Thoracic aorta (tissue), 2 donors: ENCODE measurements at regions not wholly inside any gene's neighbourhood (a gene's known extent, or its start where the extent isn't known, plus 50 kb on each side); places are given as distances from the start of the nearest gene placed in this dataset.
"Not testable (repeated sequence)": the region's sequence is repeated elsewhere in the genome, so short reads cannot be mapped to it uniquely, and the experiment has no call there.

Experiments used
- ATAC-seq: fragments of 150-250 bp; one replicate; pipeline ENCODE4 v1.8.0; 2017; ENCODE audit warnings: low read depth; ENCODE audit not compliant: insufficient number of reproducible peaks, low FRiP score
- DNase-seq: peaks from one replicate; pipeline ENCODE4 v3.0.0-alpha.2; 2020; ENCODE audit warnings: low spot score
- H3K27ac ChIP-seq, 2 donors: fragments of 200-600 bp; sonication (generic); 1 replicate in 1 of 2; 2 replicates in 1 of 2; pipeline ENCODE4 v1.5.1; 2016; ENCODE audit warnings: mild to moderate bottlenecking in 2 of 2, moderate library complexity in 2 of 2
- H3K27me3 ChIP-seq: fragments of 200-600 bp; sonication (generic); replicated peaks from 2 replicates; pipeline ENCODE4 v1.6.0; 2016; ENCODE audit warnings: mild to moderate bottlenecking; ENCODE audit not compliant: insufficient read depth
- H3K36me3 ChIP-seq: fragments of 200-600 bp; sonication (generic); one replicate; pipeline ENCODE4 v1.5.1; 2016
- H3K4me1 ChIP-seq, 2 donors: fragments of 200-600 bp; sonication (generic); 1 replicate in 1 of 2; 2 replicates in 1 of 2; pipeline versions ENCODE4 v1.5.1 to v1.6.0; 2016; ENCODE audit warnings: low read depth in 2 of 2, mild to moderate bottlenecking in 1 of 2; ENCODE audit not compliant: control insufficient read depth in 1 of 2
- H3K4me3 ChIP-seq: fragments of 200-600 bp; sonication (generic); 2 replicates; pipeline ENCODE4 v1.5.1; 2016; ENCODE audit warnings: mild to moderate bottlenecking
- H3K9me3 ChIP-seq: fragments of 200-600 bp; sonication (generic); 2 replicates; pipeline ENCODE4 v1.5.1; 2016
- CTCF ChIP-seq: fragments of 200-600 bp; sonication (generic); IDR thresholded peaks from one replicate; pipeline ENCODE4 v1.5.1; 2019; ENCODE audit warnings: antibody characterized with exemption

DNA sequence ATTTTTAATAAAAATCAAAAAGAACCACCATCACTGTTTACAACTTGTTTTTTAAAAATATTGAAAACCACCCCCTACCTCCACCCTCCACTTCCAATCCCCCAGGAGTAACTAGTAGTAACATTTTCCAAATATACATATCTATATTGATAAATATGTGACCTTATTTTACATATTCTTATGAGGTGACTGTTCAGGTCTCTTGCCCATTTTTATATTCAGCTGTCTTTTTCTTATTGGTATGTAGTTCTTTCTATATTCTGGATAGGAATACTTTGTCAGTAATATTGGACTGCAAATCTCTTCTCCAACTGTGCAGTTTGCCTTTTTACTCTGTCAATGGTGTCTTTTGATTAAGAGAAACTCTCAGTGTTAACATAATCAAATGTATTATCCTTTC lies 59.0 kb upstream of the EIF5 start:
- H3K36me3 ChIP-seq: no peaks in the 10 kb centered on the region
- DNase-seq (no peak), ATAC-seq (no peak)
- H3K4me3 ChIP-seq: no peak overlapping the region
- no peaks in the 10 kb centered on the region for H3K9me3 ChIP-seq
- TF ChIP-seq CTCF: no peak
- H3K27me3 ChIP-seq: peaks cover 8% of the 10 kb centered on the region
- H3K4me1 ChIP-seq: peaks cover 0 to 23% of the 10 kb centered on the region in 2 donors
- H3K27ac ChIP-seq: no peak overlapping the region

DNA sequence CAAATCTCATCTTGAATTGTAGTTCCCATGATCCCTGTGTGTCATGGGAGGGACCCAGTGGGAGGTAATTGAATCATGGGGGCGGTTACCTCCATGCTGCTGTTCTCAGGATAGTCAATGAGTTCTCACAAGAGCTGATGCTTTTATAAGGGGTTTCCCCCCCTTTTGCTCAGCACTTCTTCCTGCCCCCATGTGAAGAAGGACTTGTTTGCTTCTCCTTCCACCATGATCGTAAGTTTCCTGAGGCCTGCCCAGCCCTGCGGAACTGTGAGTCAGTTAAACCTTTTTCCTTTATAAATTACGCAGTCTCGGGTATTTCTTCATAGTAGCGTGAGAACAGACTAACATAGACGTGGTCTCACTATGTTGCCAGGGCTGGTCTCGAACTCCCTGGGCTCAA lies 56.1 kb upstream of the EIF5 start:
- TF ChIP-seq CTCF: no peak
- Histone ChIP-seq H3K27ac (no peak overlapping the region), H3K4me1 (peaks cover 0 to 23% of the 10 kb centered on the region in 2 donors), H3K36me3 (no peaks in the 10 kb centered on the region), H3K9me3 (no peaks in the 10 kb centered on the region), H3K4me3 (no peak overlapping the region), H3K27me3 (peaks cover 8% of the 10 kb centered on the region)
- ATAC-seq (no peak), DNase-seq (no peak)

DNA sequence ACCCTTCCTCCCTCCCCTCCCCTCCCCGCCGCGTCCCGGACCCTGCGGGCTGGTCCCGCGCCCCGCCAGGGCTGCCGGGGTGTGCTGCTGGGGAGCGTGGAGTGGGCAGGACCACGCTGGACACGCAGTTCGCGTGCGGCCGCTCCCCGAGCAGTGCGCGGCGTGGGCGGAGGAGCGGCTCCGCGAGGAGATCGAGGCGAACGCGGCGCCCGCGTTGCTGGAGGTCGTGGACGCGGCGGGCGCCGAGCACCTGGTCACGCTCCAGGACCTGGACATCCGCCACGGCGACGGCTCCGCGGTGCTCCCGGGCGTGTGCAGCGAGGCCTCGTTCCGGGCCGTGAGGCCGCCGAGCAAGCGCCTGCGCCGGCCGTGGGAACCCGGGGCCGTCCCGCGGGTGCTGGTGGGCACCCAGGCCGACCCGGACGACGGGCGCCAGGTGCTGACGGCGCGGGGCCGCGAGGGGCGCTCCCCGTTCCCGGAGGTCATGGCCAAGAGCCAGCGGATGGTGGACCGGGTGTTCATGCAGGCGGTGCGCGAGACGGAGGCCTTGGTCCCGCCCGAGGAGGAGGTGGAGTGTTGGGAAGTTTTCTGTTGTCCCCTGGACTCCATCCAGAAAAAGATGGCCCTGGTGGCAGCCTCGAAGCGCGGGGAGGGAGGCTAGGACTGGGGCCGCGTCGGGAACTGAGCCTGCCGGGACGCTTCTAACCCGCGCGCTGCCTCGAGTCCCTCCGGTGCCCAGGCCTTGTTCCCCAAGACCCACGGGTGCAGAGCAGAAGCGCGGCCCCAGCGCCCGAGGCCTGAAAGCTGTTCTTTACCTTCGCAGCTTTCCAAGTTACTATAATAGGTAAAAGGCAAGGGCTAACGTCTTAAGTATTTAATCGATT lies 54.7 kb upstream of the EIF5 start:
- no peak for ATAC-seq
- no peak overlapping the region for H3K27ac ChIP-seq
- no peaks in the 10 kb centered on the region for H3K9me3 ChIP-seq

DNA sequence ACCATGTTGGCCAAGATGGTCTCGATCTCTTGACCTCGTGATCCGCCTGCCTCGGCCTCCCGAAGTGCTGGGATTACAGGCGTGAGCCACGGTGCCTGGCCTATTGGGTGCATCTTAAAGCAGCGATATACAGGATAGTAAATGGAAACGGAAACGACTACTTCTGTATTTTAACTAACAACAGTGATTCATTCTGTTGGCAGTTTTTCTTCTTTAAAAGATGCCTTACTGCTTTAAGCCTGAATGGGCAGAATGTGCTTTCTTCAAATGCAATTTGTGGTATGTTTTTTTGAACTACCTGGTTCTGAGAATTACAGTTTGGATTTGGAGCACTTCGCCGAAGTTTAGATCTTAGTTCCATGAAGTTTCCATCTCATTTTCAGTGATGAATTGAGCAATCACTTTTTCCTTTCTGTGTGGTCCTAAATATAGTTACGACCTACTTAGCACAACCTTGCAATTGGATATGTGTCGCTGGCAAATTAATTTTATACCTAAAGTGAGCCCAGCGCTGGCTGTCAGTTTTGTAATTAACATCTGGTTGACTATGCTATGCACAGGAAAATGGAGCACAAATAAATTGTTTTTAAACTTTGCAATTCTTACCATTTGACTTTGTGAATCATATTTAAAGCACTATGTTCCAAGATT lies 53.6 kb upstream of the EIF5 start:
- H3K27ac ChIP-seq: no peak overlapping the region
- no peak for ATAC-seq
- no peaks in the 10 kb centered on the region for H3K36me3 ChIP-seq
- no peak overlapping the region for H3K4me3 ChIP-seq
- peaks cover 8% of the 10 kb centered on the region for H3K27me3 ChIP-seq
- no peak for DNase-seq
- H3K9me3 ChIP-seq: no peaks in the 10 kb centered on the region
- TF ChIP-seq CTCF: no peak
- peaks cover 0 to 9% of the 10 kb centered on the region in 2 donors for H3K4me1 ChIP-seq

More for the DNA sequence above, 54.7 kb upstream of the EIF5 start:
- Histone ChIP-seq H3K27me3 (peaks cover 8% of the 10 kb centered on the region), H3K4me1 (peaks cover 0 to 10% of the 10 kb centered on the region in 2 donors), H3K4me3 (peak overlapping the region; percentile 64), H3K36me3 (no peaks in the 10 kb centered on the region)
- TF ChIP-seq CTCF: no peak
- no peak for DNase-seq

GRCh38 chr14:103281496-103282231 lies 52.4 kb upstream of the EIF5 start:
- H3K27ac ChIP-seq: no peak overlapping the region
- no peak overlapping the region for H3K4me3 ChIP-seq
- no peaks in the 10 kb centered on the region for H3K9me3 ChIP-seq
- peaks cover 8% of the 10 kb centered on the region for H3K27me3 ChIP-seq
- TF ChIP-seq CTCF: no peak
- H3K4me1 ChIP-seq: peaks cover 0 to 9% of the 10 kb centered on the region in 2 donors
- ATAC-seq (no peak), DNase-seq (no peak)
- no peaks in the 10 kb centered on the region for H3K36me3 ChIP-seq

DNA sequence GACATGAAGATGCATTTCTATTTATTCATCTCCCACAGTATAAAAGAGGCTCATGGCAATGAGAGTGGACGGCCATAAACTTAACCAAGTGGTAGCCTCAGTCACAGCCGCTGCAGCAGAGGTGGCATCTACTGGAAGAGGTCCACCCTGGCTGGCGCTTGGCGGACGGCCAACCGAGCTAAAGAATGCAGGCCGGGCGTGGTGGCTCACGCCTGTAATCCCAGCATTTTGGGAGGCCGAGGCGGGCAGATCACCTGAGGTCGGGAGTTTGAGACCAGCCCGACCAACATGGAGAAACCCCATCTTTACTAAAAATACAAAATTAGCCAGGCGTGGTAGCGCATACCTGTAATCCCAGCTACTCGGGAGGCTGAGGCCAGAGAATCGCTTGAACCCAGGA lies 51.7 kb upstream of the EIF5 start:
- not testable (repeated sequence) for H3K27me3 ChIP-seq, H3K9me3 ChIP-seq, ATAC-seq, H3K4me3 ChIP-seq, DNase-seq, H3K4me1 ChIP-seq, H3K36me3 ChIP-seq, H3K27ac ChIP-seq
